DMS79 (cell line): ENCODE measurements at regions not wholly inside any gene's neighbourhood (a gene's known extent, or its start where the extent isn't known, plus 50 kb on each side); places are given as distances from the start of the nearest gene placed in this dataset.

Experiments used
- DNase-seq: peaks from one replicate; lab custom pipeline; 2025; lab: John Stamatoyannopoulos, UW

DNA sequence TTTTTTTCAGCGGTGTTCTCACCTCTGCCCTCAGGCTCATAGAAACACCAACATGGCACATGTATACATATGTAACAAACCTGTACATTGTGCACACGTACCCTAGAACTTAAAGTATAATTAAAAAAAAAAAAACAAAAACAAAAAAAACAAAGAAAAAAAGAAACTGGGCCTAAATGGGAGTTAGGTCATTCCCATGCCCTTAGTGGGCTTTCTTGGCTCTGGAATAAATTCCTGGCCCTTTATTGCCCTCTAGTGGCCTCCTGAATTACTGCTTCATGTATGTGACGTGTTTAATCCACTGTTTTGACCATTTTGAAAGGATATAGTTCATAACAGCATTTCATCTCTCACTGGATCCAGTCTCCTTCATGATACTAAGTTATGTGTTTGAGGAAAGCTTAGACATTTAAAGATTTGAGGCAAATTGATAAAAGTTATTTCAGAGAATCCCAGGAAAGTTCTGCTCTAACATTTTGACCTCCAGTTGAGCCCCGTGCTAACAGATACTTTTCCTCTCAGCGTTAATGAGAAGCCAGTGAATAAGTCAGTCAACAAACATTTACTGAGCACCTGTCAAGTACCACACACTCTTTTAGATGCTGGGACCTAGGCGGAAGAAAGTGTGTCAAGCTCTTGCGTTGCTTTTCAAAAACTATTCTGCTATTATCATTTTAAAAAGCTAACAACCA lies 54.7 kb upstream of the SYPL1 start:
- peak; percentile 27 for DNase-seq

DNA sequence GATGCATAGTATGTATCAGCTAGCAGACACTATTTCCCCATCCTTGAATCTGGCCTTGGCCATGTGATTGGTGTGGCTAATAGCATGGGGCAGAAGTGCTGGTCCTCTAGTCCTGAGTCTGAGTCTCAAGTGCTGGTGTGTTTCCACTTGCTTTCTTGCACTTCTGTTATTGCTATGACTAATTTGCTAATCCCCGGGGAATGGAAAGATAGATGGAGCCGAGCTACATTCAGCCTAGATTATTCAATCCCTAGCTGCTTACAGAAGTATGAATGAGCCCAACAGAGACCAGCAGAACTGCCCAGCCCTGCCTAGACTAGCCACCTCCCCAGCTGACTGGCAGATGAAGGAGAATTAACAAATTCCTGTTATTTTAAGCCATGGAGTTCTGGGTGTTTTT lies 53.2 kb upstream of the SYPL1 start:
- DNase-seq: no peak

- DNase-seq: no peak
Measured at GRCh38 chr7:106163257-106163656, 51.1 kb upstream of the SYPL1 start.
